GM12865 (cell line): ENCODE measurements at regions not wholly inside any gene's neighbourhood (a gene's known extent, or its start where the extent isn't known, plus 50 kb on each side); places are given as distances from the start of the nearest gene placed in this dataset.
"Not testable (repeated sequence)": the region's sequence is repeated elsewhere in the genome, so short reads cannot be mapped to it uniquely, and the experiment has no call there.

Experiments
- DNase-seq: peaks from one replicate; pipeline ENCODE4 v3.0.0; 2010; ENCODE audit warnings: low read depth
- H3K4me3 ChIP-seq: 2 replicates; pipeline ENCODE4 v1.5.1; 2011; ENCODE audit warnings: mild to moderate bottlenecking, low read depth, low read length, control low read depth
- CTCF ChIP-seq: IDR thresholded peaks from 2 replicates; pipeline ENCODE4 v1.5.1; 2011; ENCODE audit warnings: low read length, control low read depth, low read depth, inconsistent platforms; ENCODE audit not compliant: insufficient read depth; ENCODE audit errors: missing control alignments

DNA sequence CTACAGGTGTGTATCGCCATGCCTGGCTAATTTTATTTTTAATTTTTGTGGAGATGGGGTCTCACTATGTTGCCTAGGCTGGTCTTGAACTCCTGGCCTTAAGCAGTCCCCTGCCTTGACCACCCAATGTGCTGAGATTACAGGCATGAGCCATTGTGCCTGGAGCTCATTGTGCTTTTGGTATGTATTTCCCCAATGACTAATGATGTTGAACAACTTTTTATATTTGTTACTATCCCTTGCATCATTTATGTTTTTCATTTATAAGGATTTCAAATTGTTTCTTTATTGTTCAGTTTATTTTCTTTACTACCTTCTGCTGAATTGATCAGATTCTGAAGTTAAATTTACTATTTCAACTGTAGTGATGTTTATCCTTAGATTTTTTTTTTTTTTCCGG is 199.7 kb downstream of the CEP135 start:
- DNase-seq: no peak
- TF ChIP-seq CTCF: no peak
- H3K4me3 ChIP-seq: no peak overlapping the region

GRCh38 chr4:56147371-56147770 is 198.6 kb downstream of the CEP135 start:
- no peak for TF ChIP-seq CTCF
- DNase-seq: no peak

GRCh38 chr4:56146956-56147355 is 198.2 kb downstream of the CEP135 start:
- no peak for TF ChIP-seq CTCF
- DNase-seq: no peak

More at GRCh38 chr4:56147371-56147770, 198.6 kb downstream of the CEP135 start:
- H3K4me3 ChIP-seq: no peak overlapping the region

DNA sequence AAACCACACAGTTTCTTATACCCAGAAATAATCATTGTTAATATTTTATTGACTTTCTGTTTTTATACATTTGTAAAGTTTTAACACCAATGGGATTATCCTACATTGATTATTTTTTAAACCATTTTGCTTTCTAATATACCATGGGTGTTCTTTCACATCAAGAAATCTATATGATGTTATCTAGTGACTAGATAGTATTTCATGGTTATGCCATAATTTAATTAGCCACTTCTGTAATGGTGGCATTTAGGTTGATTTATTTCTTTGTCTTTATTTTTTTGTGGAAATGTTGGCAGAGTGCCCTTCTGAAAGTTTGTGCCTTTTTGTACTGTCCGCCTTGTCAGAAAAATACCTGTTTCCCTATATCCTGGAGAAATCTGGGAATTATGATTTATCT is 193.3 kb downstream of the CEP135 start:
- H3K4me3 ChIP-seq: no peak overlapping the region
- no peak for DNase-seq
- no peak for TF ChIP-seq CTCF

More at GRCh38 chr4:56146956-56147355, 198.2 kb downstream of the CEP135 start:
- H3K4me3 ChIP-seq: no peak overlapping the region

DNA sequence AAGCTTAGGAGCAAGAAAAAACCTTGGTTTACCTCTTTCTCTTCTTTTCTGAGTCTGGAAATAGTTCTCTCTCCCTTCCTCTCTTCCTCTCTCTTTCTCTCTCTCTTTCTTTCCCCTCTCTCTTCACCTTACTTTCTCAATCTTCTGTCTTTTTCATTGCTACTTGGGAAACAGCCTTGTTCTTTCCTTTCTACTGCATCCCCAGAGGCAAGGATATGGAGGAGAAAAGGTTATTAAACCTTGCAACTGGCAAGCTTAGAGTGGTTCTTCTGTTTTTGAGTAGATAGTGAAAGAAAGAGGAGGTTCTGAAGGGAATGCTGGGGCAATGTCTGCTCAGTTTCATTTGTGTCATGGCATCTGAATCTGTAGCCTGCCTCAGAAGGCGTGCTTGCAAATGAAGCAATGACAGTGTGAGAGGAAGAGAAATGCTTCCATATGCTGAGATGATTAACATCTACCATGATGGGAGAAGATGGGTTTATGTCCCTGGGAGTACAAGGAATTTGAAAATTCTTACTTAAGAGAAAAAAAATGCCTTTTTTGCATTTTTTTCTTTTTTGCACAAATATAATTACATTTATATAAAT is 190.6 kb downstream of the CEP135 start:
- H3K4me3 ChIP-seq: no peak overlapping the region
- no peak for DNase-seq
- TF ChIP-seq CTCF: no peak

DNA sequence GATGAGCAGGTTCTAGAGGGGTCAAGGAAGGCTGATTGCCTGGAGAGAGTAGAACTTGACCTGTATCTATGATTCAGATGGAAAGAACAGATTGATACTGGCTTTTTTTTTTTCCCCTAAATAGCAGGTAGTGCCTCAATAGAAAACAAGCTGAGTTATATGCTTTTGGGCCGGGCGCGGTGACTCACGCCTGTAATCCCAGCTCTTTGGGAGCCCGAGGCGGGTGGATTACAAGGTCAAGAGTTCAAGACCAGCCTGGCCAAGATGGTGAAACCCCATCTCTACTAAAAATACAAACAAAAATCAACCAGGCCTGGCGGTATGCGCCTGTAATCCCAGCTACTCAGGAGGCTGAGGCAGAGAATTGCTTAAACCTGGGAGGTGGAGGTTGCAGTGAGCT is 186.1 kb downstream of the CEP135 start:
- not testable (repeated sequence) for H3K4me3 ChIP-seq, DNase-seq

DNA sequence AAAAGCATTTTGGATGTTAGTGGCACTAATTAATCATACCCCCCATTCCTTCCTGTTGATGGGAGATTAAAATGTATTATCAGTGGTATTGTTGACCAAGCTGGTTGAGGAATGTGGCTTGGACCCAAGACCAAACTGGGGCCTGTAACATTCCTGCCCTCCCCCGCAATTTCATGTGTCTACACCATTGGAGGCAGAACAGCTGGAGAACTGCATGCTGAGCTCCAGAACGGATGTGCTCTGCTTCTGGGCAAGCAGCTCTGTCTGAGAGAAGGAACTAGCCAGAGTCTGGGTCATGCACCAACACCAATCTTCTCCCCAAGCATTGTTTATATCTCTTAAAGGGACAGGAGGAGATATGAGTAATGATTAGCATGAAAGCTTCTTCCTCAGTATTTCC is 185.5 kb downstream of the CEP135 start:
- H3K4me3 ChIP-seq: no peak overlapping the region
- DNase-seq: no peak
- no peak for TF ChIP-seq CTCF

DNA sequence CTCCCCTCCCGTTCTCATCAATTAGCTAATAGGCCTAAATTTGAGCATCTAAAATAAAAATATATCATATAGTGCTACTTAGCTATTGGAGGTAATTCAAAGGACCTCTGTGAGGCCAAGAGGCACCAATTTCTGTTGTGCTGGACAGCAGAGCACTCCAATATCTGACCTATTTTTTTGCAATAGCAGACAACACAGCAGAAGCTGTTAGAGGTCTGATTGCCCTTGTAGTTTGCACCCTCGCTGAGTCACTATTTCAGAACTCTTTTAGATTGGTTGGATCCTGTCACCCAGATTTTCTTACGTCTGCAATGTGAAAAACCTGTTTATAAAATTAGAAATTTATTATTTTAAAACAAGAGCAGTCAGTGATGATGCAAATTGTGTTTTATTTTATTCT is 184.1 kb downstream of the CEP135 start:
- TF ChIP-seq CTCF: no peak
- H3K4me3 ChIP-seq: no peak overlapping the region
- DNase-seq: no peak

GRCh38 chr4:56132188-56132587 is 183.4 kb downstream of the CEP135 start:
- not testable (repeated sequence) for H3K4me3 ChIP-seq, DNase-seq
